ENCODE measurements at regions not wholly inside any gene's neighbourhood (a gene's known extent, or its start where the extent isn't known, plus 50 kb on each side); places are given as distances from the start of the nearest gene placed in this dataset.

GRCh38 chr1:185663332-185663731 lies 70.9 kb upstream of the HMCN1 start:
- TF ChIP-seq, protein P1, sequence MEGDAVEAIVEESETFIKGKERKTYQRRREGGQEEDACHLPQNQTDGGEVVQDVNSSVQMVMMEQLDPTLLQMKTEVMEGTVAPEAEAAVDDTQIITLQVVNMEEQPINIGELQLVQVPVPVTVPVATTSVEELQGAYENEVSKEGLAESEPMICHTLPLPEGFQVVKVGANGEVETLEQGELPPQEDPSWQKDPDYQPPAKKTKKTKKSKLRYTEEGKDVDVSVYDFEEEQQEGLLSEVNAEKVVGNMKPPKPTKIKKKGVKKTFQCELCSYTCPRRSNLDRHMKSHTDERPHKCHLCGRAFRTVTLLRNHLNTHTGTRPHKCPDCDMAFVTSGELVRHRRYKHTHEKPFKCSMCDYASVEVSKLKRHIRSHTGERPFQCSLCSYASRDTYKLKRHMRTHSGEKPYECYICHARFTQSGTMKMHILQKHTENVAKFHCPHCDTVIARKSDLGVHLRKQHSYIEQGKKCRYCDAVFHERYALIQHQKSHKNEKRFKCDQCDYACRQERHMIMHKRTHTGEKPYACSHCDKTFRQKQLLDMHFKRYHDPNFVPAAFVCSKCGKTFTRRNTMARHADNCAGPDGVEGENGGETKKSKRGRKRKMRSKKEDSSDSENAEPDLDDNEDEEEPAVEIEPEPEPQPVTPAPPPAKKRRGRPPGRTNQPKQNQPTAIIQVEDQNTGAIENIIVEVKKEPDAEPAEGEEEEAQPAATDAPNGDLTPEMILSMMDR (IDR thresholded peaks at IDR 0.05 in 8 of 11, conservative IDR thresholded peaks at IDR 0.05 in 3 of 11), result no peak
- TF ChIP-seq POLR2A (IDR thresholded peaks at IDR 0.05) (no peak), POLR2AphosphoS5 (IDR thresholded peaks at IDR 0.05) (no peak)
